Colon (tissue), 2 donors: ENCODE measurements at regions not wholly inside any gene's neighbourhood (a gene's known extent, or its start where the extent isn't known, plus 50 kb on each side); places are given as distances from the start of the nearest gene placed in this dataset.
"Not testable (repeated sequence)": the region's sequence is repeated elsewhere in the genome, so short reads cannot be mapped to it uniquely, and the experiment has no call there.

ENCODE experiments used
- FAIRE-seq: peaks from 2 replicates; lab custom pipeline; 2012; peaks lifted over from hg19 to GRCh38; lab: Jason Lieb, UNC
- donor health status: control.
- donor health status: control.

- FAIRE-seq = no peak
These were observed 552.6 kb upstream of the GJE1 start for GRCh38 chr6:141580131-141580530.

- no peak for FAIRE-seq
These were observed 556.0 kb upstream of the GJE1 start for GRCh38 chr6:141576751-141577150.

GRCh38 chr6:141562851-141563763, 569.6 kb upstream of the GJE1 start:
- no peak for FAIRE-seq

GRCh38 chr6:141562186-141562811, 570.4 kb upstream of the GJE1 start:
- no peak for FAIRE-seq

- no peak for FAIRE-seq
These were observed 571.6 kb upstream of the GJE1 start for GRCh38 chr6:141561154-141561553.

GRCh38 chr6:141552463-141552862, 580.3 kb upstream of the GJE1 start:
- no peak for FAIRE-seq

- FAIRE-seq = no peak
These were observed 580.7 kb upstream of the GJE1 start for GRCh38 chr6:141552031-141552430.

- FAIRE-seq = no peak
These were observed 581.4 kb upstream of the GJE1 start for GRCh38 chr6:141551318-141551717.

GRCh38 chr6:141550471-141550870, 582.3 kb upstream of the GJE1 start:
- no peak for FAIRE-seq

- no peak for FAIRE-seq
These were observed 583.8 kb upstream of the GJE1 start for GRCh38 chr6:141548966-141549365.

- no peak for FAIRE-seq
These were observed 591.0 kb upstream of the GJE1 start for GRCh38 chr6:141541581-141542324.

- FAIRE-seq = no peak
These were observed 592.5 kb upstream of the GJE1 start for GRCh38 chr6:141540207-141540606.

GRCh38 chr6:141539617-141540016, 593.1 kb upstream of the GJE1 start:
- FAIRE-seq = no peak

- no peak for FAIRE-seq
These were observed 600.5 kb upstream of the GJE1 start for GRCh38 chr6:141532211-141532610.

- no peak for FAIRE-seq
These were observed 601.7 kb upstream of the GJE1 start for GRCh38 chr6:141531040-141531439.

- no peak for FAIRE-seq
These were observed 604.1 kb upstream of the GJE1 start for GRCh38 chr6:141528596-141528995.

GRCh38 chr6:141526985-141527384, 605.7 kb upstream of the GJE1 start:
- no peak for FAIRE-seq

- FAIRE-seq = no peak
These were observed 611.3 kb upstream of the GJE1 start for GRCh38 chr6:141521440-141521839.

GRCh38 chr6:141513830-141514229, 618.9 kb upstream of the GJE1 start:
- FAIRE-seq = peak; percentile 38

- FAIRE-seq = no peak
These were observed 621.9 kb upstream of the GJE1 start for GRCh38 chr6:141510803-141511202.

- FAIRE-seq = not testable (repeated sequence)
These were observed 626.7 kb upstream of the GJE1 start for GRCh38 chr6:141506062-141506461.

- FAIRE-seq = not testable (repeated sequence)
These were observed 628.4 kb upstream of the GJE1 start for GRCh38 chr6:141504318-141504717.

- no peak for FAIRE-seq
These were observed 631.1 kb upstream of the GJE1 start for GRCh38 chr6:141501616-141502015.
